ENCODE measurements at regions not wholly inside any gene's neighbourhood (a gene's known extent, or its start where the extent isn't known, plus 50 kb on each side); places are given as distances from the start of the nearest gene placed in this dataset.
"Not testable (repeated sequence)": the region's sequence is repeated elsewhere in the genome, so short reads cannot be mapped to it uniquely, and the experiment has no call there.

DNA sequence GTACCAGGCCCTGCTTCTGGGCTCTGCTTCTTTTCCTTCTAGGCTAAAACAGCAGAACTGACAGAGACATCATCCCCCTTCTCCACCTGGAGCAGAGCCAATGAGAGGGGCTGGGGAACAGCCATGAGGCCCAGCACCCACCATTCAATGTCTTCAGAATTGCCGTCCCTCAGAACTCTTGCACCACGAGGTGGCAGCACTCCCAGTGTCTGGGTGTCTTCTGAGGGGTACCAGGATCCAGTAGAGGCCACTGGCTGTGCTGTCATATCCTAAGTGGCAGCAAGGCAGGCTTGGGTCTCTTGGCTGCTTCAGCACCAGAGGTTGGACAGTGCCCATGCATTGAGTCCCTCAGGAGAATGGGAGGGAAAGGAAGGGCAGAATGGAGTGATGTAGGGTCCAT is 312.8 kb downstream of the FOXD4L4 start:
- TF ChIP-seq JUND (IDR thresholded peaks at IDR 0.05); EZH2 (IDR thresholded peaks at IDR 0.05); REST (IDR thresholded peaks at IDR 0.05; ENCODE audit: low read depth); ZNF274 (IDR thresholded peaks at IDR 0.05; ENCODE audit: low read depth, low read length); CEBPB (IDR thresholded peaks at IDR 0.05; ENCODE audit: low read depth); POLR2A (IDR thresholded peaks at IDR 0.05; ENCODE audit: borderline replicate concordance, extremely low read depth, insufficient read depth, insufficient read length); TCF7L2 (IDR thresholded peaks at IDR 0.05; ENCODE audit: borderline replicate concordance, extremely low read depth, insufficient read depth, insufficient read length); SP1 (IDR thresholded peaks at IDR 0.05; ENCODE audit: low read depth); EZH2phosphoT487 (IDR thresholded peaks at IDR 0.05; ENCODE audit: borderline replicate concordance); FOSL1 (IDR thresholded peaks at IDR 0.05; ENCODE audit: low read depth); MAX (IDR thresholded peaks at IDR 0.05): not testable (repeated sequence)
- TF ChIP-seq, protein P1, sequence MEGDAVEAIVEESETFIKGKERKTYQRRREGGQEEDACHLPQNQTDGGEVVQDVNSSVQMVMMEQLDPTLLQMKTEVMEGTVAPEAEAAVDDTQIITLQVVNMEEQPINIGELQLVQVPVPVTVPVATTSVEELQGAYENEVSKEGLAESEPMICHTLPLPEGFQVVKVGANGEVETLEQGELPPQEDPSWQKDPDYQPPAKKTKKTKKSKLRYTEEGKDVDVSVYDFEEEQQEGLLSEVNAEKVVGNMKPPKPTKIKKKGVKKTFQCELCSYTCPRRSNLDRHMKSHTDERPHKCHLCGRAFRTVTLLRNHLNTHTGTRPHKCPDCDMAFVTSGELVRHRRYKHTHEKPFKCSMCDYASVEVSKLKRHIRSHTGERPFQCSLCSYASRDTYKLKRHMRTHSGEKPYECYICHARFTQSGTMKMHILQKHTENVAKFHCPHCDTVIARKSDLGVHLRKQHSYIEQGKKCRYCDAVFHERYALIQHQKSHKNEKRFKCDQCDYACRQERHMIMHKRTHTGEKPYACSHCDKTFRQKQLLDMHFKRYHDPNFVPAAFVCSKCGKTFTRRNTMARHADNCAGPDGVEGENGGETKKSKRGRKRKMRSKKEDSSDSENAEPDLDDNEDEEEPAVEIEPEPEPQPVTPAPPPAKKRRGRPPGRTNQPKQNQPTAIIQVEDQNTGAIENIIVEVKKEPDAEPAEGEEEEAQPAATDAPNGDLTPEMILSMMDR (IDR thresholded peaks at IDR 0.05 in 2 of 3, conservative IDR thresholded peaks at IDR 0.05 in 1 of 3; ENCODE audit: borderline replicate concordance in 1 of 3, insufficient read depth in 1 of 3, low read depth in 2 of 3, low read length in 2 of 3) = not testable (repeated sequence)
- TF ChIP-seq, protein P2, sequence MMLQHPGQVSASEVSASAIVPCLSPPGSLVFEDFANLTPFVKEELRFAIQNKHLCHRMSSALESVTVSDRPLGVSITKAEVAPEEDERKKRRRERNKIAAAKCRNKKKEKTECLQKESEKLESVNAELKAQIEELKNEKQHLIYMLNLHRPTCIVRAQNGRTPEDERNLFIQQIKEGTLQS (IDR thresholded peaks at IDR 0.05) = not testable (repeated sequence)
